ENCODE measurements at regions not wholly inside any gene's neighbourhood (a gene's known extent, or its start where the extent isn't known, plus 50 kb on each side); places are given as distances from the start of the nearest gene placed in this dataset.

GRCh38 chr11:23573429-23573828, 713.2 kb upstream of the CCDC179 start:
- H3K4me1 ChIP-seq (replicated peaks; ENCODE audit: insufficient read depth) = no peaks in the 10 kb centered on the region
- H3K79me2 ChIP-seq (ENCODE audit: low read depth) = no peaks in the 10 kb centered on the region
- no TSS peak for BruUV-seq (replicated peaks)
- H3K27me3 ChIP-seq (ENCODE audit: insufficient read depth, low read depth) = no peaks in the 10 kb centered on the region
- TF ChIP-seq CTCF (conservative IDR thresholded peaks at IDR 0.05) = no peak
- no peak for TF ChIP-seq EZH2 (IDR thresholded peaks at IDR 0.05; ENCODE audit: low read depth)
- H3K9me3 ChIP-seq (ENCODE audit: insufficient read depth, low read depth) = no peaks in the 10 kb centered on the region; the same call in 1 of the 2 replicates
- CTCF ChIA-PET = no interaction called here
- POLR2A ChIA-PET (ENCODE audit: unreplicated experiment) = no interaction called here
- DNase-seq = no peak
- intact Hi-C loops (cut with micrococcal nuclease; ENCODE audit: unreplicated experiment) = no loop called here
- no peaks in the 10 kb centered on the region for H3F3A ChIP-seq (ENCODE audit: insufficient read depth, low read depth)
- H4K20me1 ChIP-seq (ENCODE audit: insufficient read depth) = no peaks in the 10 kb centered on the region
- H3K4me2 ChIP-seq = no peak overlapping the region
- H3K27ac ChIP-seq = no peak overlapping the region
- no peak overlapping the region for H3K4me3 ChIP-seq
- H2AFZ ChIP-seq = no peak overlapping the region
- no peaks in the 10 kb centered on the region for H3K36me3 ChIP-seq (ENCODE audit: low read depth)
- H3K9me2 ChIP-seq (ENCODE audit: insufficient read depth) = no peaks in the 10 kb centered on the region

DNA sequence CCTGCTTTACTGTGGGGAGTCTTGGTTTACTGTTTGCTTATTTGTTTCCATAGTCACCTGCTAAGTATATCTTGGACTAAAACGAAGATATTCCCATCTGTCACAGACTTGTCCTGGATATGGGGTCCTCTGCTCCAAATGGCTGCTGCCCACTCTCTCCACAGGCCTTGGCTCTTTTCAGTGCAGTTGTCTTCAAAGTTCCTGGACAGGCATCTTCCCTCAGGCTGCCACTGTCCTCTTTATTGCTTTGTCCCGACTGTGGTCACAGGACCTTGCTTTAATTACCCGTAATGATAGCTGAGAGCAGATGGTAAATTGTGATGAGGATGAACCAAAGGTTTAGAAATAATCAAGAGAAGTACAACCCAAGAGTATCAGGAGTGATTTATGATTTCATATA, 713.9 kb upstream of the CCDC179 start:
- DNase-seq = no peak
- no peaks in the 10 kb centered on the region for H3K4me1 ChIP-seq (replicated peaks; ENCODE audit: insufficient read depth)
- H3K4me3 ChIP-seq = no peak overlapping the region
- H3K9me3 ChIP-seq (ENCODE audit: insufficient read depth, low read depth) = no peaks in the 10 kb centered on the region; the same call in 1 of the 2 replicates
- BruUV-seq (replicated peaks) = no TSS peak
- no peaks in the 10 kb centered on the region for H3F3A ChIP-seq (ENCODE audit: insufficient read depth, low read depth)
- ChIA-PET POLR2A (ENCODE audit: unreplicated experiment) (no interaction called here), CTCF (no interaction called here)
- intact Hi-C loops (cut with micrococcal nuclease; ENCODE audit: unreplicated experiment) = no loop called here
- no peak overlapping the region for H3K4me2 ChIP-seq
- no peak overlapping the region for H2AFZ ChIP-seq
- H3K36me3 ChIP-seq (ENCODE audit: low read depth) = no peaks in the 10 kb centered on the region
- H3K9me2 ChIP-seq (ENCODE audit: insufficient read depth) = no peaks in the 10 kb centered on the region
- TF ChIP-seq EZH2 (IDR thresholded peaks at IDR 0.05; ENCODE audit: low read depth) = no peak
- TF ChIP-seq CTCF (conservative IDR thresholded peaks at IDR 0.05) = no peak
- no peak overlapping the region for H3K27ac ChIP-seq
- H3K27me3 ChIP-seq (ENCODE audit: insufficient read depth, low read depth) = no peaks in the 10 kb centered on the region
- H4K20me1 ChIP-seq (ENCODE audit: insufficient read depth) = no peaks in the 10 kb centered on the region
- H3K79me2 ChIP-seq (ENCODE audit: low read depth) = no peaks in the 10 kb centered on the region

DNA sequence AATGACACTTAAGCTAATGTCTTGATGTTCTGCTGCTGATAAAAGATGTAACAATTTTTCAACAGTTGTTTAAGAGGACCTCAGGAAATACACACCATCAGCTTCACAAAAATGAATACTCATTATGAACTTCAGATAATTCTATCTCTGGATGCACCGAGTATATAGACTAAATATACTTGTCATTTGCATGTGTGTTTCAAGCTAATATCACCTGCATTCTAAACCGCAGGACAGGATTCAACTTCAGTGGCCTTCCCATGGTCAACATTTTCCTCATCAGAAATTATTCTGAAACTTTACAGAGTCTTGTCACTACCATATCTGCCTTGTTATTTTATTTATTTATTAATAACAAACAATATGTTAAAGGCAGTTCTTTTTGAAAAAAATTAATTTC, 717.0 kb upstream of the CCDC179 start:
- Histone ChIP-seq H3K4me3 (no peak overlapping the region), H2AFZ (no peak overlapping the region), H3K4me2 (no peak overlapping the region), H3K4me1 (replicated peaks; ENCODE audit: insufficient read depth) (no peaks in the 10 kb centered on the region), H3K9me3 (ENCODE audit: insufficient read depth, low read depth) (no peaks in the 10 kb centered on the region; the same call in 1 of the 2 replicates), H4K20me1 (ENCODE audit: insufficient read depth) (no peaks in the 10 kb centered on the region), H3K9me2 (ENCODE audit: insufficient read depth) (no peaks in the 10 kb centered on the region), H3K36me3 (ENCODE audit: low read depth) (no peaks in the 10 kb centered on the region), H3K79me2 (ENCODE audit: low read depth) (no peaks in the 10 kb centered on the region), H3F3A (ENCODE audit: insufficient read depth, low read depth) (no peaks in the 10 kb centered on the region), H3K27ac (no peak overlapping the region), H3K27me3 (ENCODE audit: insufficient read depth, low read depth) (no peaks in the 10 kb centered on the region)
- BruUV-seq (replicated peaks) = no TSS peak
- ChIA-PET POLR2A (ENCODE audit: unreplicated experiment) (no interaction called here), CTCF (no interaction called here)
- DNase-seq = no peak
- TF ChIP-seq CTCF (conservative IDR thresholded peaks at IDR 0.05) (no peak), EZH2 (IDR thresholded peaks at IDR 0.05; ENCODE audit: low read depth) (no peak)
- intact Hi-C loops (cut with micrococcal nuclease; ENCODE audit: unreplicated experiment) = no loop called here

Measured in PC-9 (cell line).